ENCODE measurements at regions not wholly inside any gene's neighbourhood (a gene's known extent, or its start where the extent isn't known, plus 50 kb on each side); places are given as distances from the start of the nearest gene placed in this dataset.

GRCh38 chr5:39934830-39935229 is 510.1 kb upstream of the DAB2 start:
- TF ChIP-seq CTCF (conservative IDR thresholded peaks at IDR 0.05; ENCODE audit: low read length) = no peak
- no peak for TF ChIP-seq EZH2phosphoT487 (IDR thresholded peaks at IDR 0.05; ENCODE audit: borderline replicate concordance)

All from Loucy (cell line).